Lower leg skin (tissue), 3 donors: ENCODE measurements at regions not wholly inside any gene's neighbourhood (a gene's known extent, or its start where the extent isn't known, plus 50 kb on each side); places are given as distances from the start of the nearest gene placed in this dataset.

Experiments used
- POLR2A ChIP-seq, 2 donors: fragments of 450-650 bp; IDR thresholded peaks; one replicate each; pipeline ENCODE4 v1.6.1; 2016 to 2017; ENCODE audit warnings: antibody characterized with exemption in 2 of 2, mild to moderate bottlenecking in 1 of 2, moderate library complexity in 1 of 2
- TF ChIP-seq, protein P1 (sequence below), 3 donors: fragments of 450-650 bp; IDR thresholded peaks; one replicate each; pipeline ENCODE4 v1.5.1; 2016; ENCODE audit warnings: antibody characterized with exemption in 3 of 3, mild to moderate bottlenecking in 3 of 3, moderate library complexity in 2 of 3

DNA sequence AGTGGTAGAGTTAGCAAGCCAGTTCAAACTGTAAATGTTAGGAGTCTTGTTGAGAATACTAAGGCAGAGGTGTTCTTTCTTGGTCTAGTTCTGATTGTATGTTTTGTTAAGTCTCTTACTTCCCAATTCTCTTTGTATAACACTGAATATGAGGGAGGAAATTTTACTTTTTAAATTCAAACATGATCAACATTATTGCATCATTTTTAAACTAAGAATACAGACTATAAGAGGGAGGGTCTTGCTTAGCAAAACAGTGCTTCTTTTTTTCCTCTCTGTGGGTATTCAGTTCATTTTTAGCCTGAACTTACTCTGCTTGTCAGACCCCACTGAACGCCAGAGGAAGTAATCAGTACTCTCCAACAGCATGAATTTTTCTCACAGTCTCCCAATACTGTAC, 198.0 kb downstream of the GABRG1 start:
- TF ChIP-seq, protein P1, sequence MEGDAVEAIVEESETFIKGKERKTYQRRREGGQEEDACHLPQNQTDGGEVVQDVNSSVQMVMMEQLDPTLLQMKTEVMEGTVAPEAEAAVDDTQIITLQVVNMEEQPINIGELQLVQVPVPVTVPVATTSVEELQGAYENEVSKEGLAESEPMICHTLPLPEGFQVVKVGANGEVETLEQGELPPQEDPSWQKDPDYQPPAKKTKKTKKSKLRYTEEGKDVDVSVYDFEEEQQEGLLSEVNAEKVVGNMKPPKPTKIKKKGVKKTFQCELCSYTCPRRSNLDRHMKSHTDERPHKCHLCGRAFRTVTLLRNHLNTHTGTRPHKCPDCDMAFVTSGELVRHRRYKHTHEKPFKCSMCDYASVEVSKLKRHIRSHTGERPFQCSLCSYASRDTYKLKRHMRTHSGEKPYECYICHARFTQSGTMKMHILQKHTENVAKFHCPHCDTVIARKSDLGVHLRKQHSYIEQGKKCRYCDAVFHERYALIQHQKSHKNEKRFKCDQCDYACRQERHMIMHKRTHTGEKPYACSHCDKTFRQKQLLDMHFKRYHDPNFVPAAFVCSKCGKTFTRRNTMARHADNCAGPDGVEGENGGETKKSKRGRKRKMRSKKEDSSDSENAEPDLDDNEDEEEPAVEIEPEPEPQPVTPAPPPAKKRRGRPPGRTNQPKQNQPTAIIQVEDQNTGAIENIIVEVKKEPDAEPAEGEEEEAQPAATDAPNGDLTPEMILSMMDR (IDR thresholded peaks at IDR 0.05): no peak
- TF ChIP-seq POLR2A (IDR thresholded peaks at IDR 0.05): no peak
